Right lung (tissue), 2 donors: ENCODE measurements at regions not wholly inside any gene's neighbourhood (a gene's known extent, or its start where the extent isn't known, plus 50 kb on each side); places are given as distances from the start of the nearest gene placed in this dataset.

Experiments used
- DNase-seq, 2 donors: peaks; one replicate each; pipeline ENCODE4 v3.0.0-alpha.2; 2013

DNA sequence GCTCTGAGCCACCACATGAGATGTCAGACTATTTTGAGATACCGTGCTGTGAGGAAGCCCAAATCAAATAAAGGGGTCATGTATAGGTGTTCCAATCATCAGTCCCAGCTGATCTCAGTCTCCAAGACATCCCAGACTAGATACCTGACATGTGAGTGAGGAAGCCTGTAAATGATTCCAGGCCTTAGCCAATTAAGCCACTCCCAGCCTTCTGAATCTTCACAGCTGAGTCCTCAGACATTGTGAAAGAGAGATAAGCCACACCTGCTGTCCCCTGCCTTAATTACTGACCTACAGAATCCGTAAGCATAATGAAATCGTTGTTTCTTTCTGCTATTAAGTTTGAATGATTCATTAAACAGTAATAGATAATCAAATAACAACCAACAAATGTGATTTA lies 671.4 kb downstream of the ZNF674 start:
- DNase-seq: no peak

DNA sequence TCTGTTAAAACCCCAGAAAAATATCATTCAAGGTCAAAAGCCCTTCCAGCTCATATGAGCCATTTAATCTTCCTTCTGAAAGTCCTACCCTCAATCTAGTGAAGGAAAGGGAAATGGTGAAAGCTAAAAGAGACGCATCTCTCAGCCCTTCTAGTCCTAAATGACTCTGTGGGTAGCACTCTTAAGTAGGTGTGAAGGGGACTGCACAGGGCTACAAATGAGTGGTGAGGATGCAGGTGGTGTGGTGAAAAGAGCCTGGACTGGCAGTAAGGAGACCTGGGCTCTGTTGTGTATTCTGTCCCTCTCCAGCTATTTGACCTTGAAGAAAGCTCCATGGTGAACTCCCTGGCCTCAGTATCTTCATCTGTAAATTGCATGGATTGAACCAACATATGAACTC lies 671.8 kb upstream of the DIPK2B start:
- DNase-seq: no peak

DNA sequence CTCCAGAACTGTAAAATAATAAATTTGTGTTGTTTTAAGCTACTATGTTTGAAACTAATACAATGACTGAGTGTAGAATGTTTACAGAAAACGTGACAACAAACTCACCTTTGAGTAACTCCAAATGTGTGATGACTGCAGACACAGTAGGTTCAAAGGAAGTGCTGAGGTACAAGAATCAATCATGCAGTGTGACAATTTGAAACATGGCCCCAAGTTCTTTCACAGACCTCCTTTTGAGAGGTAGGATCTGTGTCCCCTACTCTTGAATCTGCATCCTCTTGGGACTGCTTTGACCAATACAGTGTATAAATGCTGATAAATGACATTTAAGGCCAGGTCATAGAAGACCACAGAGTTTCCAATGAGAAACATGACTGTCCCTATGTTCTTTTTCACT lies 667.7 kb upstream of the DIPK2B start:
- DNase-seq: no peak

DNA sequence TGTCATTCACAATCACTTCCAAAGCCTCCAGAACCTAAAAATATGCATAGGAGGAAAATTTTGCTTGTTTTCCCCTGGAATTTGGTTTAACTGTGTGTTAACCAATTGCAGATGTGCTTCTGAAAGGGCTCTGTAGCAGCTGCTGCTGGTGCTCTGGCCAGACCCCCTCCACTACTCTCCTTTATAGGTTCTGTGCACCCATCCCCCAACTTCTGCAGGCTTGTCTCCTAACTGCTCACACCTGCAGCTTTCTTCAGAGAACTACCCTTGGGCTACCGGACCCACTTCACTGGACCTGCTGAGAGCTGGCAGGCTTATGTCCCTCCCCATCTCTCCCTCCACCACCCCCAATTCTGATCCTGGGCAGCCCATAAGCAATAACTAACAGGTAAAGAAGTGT lies 662.1 kb upstream of the DIPK2B start:
- DNase-seq: no peak

DNA sequence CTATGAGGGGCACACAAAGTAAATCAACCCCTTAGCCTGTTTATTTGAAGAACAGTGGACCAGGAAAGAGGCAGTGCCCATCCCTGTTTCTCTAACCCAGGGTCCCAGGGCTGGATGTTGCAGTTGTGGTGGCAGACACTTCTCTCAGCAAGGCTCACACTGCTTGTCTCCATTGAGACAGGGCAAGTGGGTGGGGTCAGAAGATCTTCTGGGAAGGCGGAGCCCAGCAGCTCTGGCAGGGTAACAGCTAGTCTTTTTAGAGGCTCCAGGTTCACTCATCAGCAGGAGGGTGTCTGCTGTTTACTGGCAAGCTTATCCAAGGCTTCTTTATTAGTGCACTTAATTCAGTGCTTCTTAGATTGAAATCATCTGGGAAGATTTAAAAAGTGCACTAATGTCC lies 659.8 kb upstream of the DIPK2B start:
- no peak for DNase-seq

DNA sequence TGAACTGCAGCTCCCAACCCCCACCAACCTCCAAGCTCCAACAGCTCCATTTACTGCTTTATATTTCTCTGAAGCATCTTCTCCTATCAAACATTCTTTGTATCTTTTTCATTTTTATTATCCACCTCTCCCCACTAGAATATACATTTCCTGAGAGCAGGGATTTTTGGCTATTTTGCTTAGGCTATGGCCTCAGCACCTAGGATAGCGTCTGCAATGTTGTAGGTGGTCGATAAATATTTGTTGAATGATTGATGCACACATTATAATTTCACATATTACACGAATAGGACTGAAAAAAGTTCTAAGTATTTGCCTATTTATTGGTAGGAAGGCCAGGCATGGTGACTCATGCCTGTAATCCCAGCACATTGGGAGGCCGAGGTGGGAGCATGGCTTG lies 658.7 kb upstream of the DIPK2B start:
- no peak for DNase-seq

DNA sequence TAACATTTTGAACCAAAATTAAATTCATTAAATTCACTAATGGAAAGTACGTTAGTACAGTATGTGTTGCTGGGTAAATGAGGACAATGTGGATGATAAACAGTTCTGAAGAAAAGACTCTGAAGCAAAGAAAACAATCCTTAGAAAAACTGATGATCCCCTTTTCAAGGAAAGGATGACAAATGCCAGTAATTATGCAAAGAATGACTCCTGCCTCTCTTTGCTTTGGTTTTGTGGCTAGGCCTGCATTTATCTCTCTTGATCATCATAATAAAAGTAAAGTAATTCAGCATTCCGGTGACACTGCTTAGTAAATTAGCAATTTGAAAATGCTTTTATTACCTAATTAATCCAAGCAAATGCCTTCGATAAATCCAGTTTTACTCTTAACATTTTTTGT lies 652.2 kb upstream of the DIPK2B start:
- DNase-seq: no peak

DNA sequence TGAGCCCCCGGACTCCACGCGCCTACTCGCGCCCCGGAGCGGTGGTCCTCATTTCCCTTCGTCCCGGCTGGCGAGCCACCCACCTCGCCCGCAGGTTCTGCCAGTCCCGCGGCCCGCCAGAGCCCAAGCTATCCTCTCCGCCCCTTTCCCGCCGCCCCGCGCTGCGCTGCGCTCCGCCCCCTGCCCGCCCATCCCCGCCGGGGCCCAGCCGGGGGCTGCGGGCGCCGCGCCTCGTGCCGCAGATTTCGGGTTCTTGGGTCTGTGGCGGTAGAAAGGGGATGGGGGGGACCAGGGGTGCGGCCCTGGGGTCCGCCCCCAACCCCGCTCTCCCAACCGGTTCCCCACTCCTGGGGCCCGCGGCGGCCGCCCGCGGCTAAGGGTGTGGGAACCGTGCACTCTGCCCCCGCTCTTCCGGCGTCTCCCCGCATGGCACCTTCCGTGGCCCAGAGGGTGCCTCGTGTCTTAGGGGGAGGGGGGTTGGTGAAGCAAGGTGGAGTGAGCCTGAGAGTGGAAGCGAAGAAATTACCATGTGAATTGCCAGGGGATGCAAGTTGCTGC lies 650.8 kb upstream of the DIPK2B start:
- peak in 1 of 2 donors; percentile 21 for DNase-seq

DNA sequence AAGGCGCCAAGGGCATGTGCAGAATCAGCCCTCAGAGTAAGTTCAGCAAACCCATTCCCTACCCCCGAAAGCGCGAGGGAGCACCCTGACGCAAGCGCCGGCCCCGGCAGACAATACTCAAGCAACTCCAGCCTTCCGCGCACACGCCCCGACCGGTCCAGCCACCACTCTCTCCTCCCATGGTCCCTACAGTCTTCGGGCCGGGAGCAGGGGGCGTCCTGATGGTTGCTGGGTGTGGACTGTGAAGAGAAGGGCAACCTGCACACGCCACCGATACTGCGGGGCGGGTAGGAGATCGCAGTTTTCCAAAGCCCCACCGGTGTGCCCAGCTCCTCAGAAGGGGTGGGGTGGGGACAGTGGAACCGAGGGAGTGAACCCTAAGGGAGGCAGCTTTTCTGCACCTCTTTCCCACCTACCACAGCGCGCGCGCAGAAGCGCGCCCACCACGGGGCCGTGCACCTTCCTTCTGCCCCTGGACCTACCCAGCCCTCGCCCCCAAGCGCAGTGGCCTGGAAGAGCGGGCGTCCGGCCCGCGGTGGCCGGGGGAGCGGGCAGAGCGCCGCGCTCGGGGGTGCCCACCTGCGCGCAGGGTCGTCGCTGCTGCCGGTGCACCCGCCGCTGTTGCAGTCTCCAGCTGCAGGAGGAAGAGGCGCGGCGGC lies 650.2 kb upstream of the DIPK2B start:
- peak in 1 of 2 donors; percentile 23 for DNase-seq

DNA sequence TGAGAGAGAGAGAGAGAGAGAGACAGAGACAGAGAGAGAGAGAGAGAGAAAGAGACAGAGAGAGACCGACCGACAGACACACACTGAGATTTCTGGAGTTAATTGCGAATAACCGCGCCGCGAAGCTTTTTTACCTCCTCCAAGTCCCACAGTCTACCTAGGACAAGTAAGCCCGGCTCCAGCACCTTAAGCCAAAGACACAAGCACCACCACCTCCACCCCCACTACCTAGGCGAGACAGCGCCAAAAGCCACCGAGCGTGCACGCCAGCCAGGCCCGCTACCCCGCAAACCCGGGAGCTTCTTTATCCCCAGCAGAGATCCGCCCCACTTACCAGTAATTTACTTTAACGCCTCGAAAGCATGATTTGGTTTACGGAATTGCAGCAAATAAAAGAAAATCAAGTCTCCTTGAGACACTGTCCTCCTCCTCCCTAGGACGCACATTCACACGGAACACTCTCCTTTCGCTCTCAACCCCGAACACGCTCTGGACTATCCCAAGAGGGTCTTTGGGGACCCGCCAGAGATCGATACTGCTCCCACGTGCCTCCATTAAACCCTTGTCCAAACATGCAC lies 649.6 kb upstream of the DIPK2B start:
- no peak for DNase-seq

DNA sequence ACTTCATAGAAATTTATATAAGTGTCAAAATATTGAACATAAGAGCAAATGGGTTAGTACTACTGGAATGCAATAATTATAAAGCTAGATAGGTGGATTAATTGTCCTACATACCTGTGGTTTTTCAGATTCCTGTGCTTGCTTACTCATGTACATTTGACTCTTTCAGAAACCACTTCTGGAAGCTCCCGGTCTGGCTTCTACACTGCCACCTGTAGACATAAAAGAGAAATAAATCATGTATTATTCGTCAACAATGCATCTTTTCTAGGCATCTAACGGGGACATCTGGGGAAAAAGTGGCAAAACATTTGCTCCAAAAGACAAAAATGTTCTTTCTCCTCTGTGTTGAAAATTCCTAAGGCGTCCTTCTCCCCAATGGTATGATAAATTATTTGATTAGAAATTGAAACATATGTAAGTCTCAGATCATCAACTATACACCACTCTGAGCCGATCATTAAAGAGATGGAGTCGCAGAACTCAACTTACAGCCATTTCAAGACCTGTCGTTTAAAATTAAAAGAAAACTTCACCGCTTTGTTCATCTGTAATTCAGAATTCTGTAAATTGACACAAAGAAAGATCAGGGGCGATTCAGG lies 648.7 kb upstream of the DIPK2B start:
- no peak for DNase-seq

DNA sequence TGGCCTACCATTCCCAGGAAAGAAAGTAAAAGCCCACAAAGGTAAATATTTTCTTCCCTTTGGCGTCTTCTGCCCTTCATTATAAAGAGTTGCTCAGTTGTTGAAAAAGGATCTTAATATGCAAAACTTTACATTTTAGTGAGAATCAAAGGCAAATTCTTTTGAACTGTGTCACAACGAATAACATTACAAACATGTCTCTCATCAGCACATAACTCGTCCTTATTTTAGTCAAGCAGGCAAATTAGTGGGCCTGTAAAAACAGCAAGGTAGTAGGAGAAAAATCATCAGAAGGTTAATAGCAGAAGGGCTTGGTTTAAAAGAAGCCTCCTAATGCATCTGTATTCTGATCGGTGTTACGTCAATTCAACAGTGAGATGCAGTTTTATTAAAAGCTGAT lies 647.3 kb upstream of the DIPK2B start:
- no peak for DNase-seq

DNA sequence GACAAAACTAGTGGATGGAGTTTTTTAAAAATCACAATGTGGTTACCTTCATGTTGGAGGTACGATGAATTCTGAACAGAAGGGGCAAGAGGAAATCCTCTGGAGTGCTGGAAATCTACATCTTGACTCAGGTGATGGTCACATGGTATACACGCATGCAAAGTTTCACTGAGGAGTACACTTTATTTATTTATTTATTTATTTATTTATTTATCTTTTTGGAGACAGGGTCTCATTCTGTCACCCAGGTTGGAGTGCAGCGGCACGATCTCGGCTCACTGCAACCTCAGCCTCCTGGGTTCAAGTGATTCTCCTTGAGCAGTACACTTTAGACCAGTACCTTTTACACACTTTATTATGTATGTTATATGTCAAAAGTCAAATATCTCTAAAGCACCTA lies 645.7 kb upstream of the DIPK2B start:
- DNase-seq: no peak

DNA sequence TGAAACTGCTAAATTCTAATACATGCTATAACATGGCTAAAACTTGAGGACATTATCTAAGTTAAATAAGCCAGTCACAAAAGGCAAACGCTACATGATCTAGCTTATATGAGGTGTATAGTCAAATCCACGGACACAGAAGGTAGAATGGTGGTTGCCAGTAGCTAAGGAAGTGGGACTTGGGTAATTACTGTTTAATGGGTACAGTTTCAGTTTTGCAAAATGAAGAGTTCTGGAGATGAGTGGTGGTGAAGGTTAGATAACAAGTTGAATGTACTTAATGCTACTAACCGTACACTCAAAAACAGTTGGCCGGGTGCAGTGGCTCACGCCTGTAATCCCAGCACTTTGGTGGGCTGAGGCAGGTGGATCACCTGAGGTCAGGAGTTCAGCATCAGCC lies 644.5 kb upstream of the DIPK2B start:
- DNase-seq: no peak

DNA sequence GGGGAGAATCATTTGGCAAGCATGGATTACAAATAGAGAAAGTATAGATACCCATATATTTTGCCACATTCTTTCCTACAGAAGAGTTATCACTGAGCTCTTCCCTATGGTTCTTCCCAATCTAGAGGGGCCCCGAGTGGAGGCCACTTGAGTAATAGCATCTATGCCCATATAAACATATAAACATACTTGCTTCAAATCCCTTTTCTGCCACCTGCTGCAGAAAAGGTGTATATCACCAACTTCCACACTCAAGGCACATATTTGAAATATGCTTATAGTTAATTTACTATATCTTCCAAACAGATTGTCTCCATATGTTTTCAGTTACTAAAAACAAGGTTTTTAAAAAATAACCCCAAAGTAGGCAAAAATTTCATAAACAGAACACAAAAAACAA lies 642.8 kb upstream of the DIPK2B start:
- DNase-seq: no peak

DNA sequence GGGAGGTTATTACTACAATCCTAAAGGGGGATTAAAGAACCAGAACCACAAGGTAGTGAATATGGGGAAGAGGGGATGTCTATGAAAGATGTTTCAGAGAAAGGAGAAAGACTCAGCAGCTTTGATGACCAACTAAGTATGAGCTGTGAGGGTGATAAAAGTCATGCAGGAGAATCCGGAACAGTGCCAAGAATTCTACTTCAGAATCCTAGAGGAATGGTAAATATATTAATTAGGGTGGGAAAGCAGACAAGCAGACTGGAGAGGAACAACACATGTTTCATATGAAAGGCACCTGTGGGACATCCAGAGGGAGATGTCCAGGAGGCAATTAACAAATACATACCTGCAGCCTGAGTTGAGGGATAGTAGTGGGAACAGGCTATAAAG lies 642.2 kb upstream of the DIPK2B start:
- no peak for DNase-seq

DNA sequence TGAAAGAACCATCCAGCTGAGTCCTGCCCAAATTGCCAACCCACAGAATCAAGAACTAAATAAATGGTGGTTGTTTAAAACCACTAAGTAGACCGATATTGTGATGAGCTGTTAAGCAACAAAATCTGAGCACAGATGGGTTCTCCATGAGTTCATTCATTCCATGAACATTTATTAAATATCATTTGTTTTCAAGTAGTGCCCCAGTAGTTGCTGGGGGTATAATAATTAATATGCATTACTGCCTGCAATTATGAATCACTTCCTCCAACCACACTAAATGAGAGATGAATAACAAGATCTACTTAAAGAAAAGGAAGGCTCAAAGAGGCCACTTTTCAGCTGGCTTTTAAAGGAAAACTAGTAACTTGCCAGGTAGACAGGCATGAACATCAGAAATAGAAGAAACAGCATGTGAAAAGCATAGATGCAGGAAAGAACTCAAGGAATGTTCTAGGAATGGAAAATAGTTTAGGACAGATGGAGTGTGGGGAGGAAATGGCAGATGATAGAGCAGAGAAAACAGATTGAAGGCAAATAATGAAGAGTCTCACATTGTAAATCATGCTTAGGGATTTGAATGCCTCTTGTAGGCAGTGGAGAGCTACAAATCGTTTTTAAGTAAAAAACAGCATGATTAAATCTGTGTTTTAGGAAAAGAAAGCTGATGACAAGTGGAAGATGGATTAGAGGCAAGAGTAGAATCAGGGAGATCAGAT lies 641.7 kb upstream of the DIPK2B start:
- DNase-seq: no peak

DNA sequence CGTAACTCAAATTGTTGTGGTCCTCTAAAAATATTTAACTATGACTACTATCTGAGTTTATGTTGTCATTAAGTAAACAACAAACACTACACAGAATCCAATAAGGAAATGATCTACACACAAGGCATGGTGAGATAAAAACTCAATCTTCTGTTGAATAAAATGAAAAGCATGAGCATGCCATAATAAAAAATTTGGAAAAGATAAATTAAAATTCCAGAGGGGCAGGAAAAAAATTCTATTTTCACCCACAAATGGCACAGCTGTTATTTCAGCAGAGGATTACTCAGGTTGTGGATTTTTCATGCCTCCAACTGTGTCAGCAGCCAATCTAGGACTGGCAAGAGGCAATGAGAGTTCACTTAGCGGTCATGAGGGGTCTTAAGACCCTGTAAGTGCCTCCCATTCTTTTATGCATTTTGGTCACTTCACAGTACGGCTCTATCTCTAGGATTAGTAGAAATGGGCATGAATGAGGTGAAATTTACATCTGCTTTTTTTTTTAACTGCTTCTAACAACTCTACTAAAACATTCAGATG lies 639.8 kb upstream of the DIPK2B start:
- DNase-seq: no peak

DNA sequence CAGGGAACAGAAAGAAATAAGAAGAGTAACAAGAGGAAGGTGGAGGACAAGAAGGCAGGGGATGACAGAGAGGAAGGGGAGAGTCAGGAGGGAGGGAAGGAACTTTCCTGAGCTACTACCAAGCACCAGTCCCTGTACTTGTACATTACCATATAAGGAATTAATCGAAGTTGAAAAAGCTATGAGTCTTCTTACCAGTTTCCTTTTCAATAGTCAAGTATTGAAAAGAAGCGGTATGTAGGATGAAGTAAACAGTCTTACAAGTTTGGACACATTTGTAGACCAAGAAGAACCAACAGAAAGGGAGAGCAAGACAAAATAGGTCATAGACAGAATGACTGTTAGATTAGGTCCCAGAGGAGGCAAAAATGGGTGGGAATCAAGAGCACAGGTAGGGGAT lies 629.7 kb upstream of the DIPK2B start:
- DNase-seq: no peak

DNA sequence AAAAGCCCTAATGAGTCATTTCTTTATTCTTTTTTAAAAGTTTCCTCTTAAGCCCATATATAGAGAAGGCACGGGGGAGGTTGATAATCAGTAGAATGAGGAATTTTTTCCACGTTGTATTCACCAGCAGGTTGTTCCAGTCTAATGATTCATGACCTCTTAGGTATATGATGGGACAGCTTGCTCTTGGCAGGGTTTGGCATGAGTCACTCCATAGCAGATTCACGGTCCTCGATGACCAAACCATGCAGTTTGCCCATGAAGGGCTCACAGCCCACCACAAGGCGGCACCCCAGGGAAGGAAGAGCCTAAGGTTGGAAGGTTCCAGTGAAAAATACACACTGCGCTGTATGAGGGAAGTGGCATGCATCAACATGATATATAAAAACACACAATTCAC lies 623.8 kb upstream of the DIPK2B start:
- no peak for DNase-seq

DNA sequence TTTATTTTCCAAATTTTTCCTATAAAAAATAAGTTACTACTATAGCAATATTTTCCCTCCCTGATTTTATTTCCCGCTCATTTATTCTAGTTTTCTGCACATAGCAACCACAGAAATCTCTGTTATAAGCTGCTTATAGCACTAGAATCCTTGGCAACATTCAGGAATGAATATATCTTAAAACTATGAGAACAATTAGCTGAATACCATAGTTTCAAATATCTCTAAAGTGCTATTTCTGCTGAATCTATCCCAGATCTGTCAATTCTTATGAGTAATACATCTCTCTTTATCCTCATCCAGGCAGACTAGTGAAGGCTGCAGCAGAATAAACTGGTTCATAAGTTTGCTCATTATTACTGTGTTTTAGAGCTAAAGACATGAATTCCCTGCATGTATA lies 622.9 kb upstream of the DIPK2B start:
- no peak for DNase-seq

DNA sequence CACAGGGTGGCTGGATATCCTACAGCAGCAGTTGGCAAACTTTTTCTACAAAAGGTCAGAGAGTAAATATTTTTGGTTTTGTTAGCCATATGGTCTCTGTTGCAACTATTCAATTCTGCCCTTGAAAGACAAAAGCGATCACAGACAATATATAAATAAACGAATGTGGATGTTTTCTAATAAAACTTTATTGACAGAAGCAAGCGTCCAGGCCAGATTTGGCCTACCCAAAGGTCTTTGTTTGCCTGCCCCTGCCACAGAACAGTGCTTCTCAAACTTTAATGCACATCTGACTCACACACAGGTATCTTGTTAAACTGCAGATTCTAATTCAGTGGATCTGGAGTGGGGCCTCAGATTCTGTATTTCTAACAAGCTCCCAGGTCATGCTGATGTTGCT lies 621.4 kb upstream of the DIPK2B start:
- DNase-seq: no peak

DNA sequence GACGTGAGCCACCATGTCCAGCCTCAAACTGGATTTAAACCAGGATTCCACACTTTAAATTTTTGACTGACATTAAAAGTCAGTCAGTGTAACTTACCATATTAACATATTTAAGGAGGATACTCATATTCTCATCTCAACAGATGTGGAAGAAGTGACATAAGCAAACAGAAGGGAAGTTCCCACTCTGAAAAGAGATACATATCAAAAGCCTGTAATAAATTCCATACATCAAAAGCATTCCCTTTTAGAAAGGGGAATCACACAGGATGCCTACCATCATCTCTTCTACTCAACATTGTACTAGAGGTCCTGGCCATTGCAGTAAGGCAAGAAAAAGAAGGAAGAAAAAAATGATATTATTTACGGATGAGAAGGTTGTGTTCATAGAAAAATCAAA lies 618.2 kb upstream of the DIPK2B start:
- no peak for DNase-seq
